Right hindlimb (tissue), 1 donor: ENCODE measurements at regions not wholly inside any gene's neighbourhood (a gene's known extent, or its start where the extent isn't known, plus 50 kb on each side); places are given as distances from the start of the nearest gene placed in this dataset.
"Not testable (repeated sequence)": the region's sequence is repeated elsewhere in the genome, so short reads cannot be mapped to it uniquely, and the experiment has no call there.

Experiments used
- DNase-seq: peaks from one replicate; pipeline ENCODE4 v3.0.0-alpha.2; 2018

DNA sequence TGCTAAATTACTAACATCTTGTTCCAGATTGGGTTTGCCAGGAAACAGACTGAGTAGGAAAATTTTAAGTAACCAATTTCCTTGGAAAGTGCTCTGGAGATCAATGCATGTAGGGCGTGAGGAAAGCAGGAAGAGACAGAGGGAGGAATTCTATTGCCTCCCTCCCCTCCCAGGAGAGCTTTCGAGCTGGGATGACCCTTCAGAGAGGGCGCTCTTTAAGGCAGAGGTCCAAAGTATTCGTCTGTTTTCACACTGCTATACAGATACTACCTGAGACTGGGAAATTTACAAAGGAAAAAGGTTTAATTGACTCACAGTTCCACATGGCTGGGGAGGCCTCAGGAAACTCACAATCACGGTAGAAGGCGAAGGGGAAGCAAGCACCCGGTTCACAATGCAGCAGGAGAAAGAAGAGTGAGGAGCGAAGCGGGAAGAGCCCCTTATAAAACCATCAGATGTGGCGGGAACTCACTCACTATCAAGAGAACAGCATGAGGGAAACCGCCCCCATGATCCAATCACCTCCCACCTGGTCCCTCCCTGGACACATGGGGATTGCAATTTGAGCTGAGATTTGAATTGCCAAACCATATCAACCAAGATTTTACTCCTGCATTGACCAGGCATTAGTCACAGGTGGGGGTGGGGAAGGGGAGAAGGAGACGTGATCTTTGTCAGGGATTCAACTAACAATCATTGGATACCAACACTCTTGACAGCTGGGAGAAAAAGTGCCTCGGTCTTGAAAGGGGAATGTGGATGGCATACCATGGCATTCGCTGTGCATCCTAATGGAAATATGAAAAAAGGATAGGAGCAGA, 63.8 kb downstream of the SLITRK2 start:
- no peak for DNase-seq

DNA sequence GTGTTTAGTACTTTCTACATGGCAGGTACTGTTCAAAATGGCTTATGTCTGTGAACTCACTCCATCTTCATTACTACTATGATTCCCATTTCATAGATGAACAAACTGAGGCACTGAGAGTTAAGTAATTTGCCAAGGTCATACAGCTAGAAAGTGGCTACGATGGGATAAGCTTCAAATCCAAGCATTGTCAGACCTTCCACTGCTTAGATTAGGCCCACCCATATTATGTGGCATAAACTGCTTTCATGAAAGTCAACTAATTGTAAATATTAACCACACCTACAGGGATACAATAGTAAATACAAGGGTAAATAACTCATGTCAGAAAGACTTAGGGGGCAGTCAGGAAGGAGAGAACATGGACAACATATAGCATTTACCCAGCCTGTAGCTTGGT, 68.8 kb downstream of the SLITRK2 start:
- no peak for DNase-seq

DNA sequence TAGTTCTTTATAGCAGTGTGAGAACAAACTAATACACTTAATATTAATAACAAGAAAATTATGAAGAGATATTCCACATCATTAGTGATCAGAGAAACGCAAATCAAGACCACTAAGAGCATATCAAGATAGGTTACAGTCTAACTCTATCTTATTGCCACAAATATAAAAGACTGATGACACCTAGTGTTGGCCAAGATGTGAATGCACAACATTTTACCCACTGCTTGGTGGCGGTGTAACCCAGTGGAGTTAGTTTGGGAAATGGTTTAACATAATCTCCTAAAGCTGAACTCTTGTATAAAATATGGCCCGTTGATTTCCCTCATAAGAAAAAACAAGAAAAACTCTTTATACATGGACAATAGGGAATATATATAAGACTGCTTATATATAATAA, 92.4 kb downstream of the SLITRK2 start:
- DNase-seq, result no peak

DNA sequence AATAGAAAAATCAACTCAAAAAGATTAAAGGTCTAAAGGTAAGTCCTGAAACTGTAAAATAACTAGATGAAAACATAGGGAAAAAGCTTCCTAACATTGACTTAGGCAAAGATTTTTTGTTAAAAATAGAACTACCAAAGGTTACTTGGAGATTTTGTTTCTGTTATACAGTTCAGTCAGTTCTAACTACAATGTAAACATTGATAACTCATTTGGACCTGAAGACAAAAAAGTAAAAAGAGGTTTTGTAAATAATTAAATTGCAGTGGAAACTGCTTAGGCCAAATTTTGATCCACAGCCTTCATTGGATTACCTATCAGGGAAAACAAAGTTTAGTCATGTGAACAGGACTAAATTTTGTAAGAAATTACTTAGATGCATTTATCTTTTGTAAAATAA, 101.8 kb downstream of the SLITRK2 start:
- DNase-seq, result no peak

DNA sequence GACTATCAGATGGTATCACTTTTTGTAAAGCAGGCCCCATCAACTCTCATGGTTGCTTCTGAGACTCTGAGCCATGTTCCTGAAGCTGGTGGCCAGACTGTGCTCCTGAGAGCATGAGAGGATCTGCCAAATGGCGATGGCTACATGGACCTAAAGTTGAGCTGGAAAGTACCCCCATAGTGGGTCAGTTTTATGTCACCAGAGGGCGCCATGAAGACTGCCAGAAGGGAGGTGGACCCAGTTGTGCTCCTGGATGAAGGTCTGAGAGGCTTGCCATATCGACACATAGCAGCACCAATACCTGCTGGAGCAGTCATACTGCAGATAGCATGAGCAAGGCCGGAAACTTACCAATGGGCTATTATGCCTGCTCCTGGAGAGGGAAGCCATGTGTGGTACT, 105.7 kb downstream of the SLITRK2 start:
- DNase-seq, result no peak

DNA sequence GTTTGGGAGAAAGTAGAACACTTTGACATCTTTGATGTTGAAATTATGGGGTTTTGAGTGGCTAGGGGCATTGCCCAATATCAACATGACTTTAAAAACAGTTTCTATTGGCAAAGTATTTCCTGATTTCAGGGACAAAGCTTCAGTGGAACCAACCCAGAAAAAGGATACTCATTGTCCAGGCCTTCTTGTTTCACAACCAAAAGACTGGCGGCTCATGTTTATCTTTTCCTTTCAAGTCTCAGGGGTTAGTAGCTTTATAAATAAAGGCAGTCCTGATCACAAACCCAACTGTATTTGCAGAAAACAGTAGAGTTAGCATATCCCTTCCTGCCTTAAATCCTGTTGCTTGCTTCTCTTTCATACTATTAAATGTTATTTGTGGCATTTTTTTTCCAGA, 119.1 kb downstream of the SLITRK2 start:
- no peak for DNase-seq

DNA sequence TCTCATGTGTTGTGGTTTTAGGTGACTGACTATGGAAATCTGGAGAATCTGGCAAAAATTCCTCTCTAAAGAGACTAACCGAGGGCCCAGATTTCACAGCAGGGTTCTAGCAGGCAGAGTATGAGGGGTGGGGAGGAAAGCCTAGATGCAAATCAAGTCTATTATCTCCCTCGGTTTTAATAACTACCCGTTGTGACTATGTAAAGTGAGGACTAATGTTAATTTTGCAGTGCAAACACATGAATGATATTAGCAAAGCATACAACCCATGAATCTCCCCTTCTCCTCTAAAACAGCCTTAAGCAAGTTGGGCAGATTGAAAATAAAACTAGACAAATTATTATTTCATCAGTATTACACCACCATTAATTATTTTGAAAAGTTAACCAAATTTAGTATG, 131.4 kb downstream of the SLITRK2 start:
- DNase-seq, result no peak

DNA sequence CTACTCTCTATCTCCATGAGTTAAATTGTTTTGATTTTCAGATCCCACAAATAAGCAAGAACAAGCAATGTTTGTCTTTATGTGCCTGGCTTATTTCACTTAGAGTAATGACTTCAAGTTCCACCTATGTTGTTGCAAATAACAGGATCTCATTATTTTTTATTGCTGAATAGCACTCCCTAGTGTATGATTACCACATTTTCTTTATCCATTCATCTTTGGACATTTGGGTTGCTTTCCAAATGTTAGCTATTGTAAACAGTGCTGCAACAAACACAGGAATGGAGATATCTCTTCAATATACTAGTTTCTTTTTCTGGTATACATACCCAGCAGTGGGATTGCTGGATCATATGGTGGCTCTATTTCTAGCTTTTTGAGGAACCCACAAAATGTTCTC, 136.0 kb downstream of the SLITRK2 start:
- no peak for DNase-seq

DNA sequence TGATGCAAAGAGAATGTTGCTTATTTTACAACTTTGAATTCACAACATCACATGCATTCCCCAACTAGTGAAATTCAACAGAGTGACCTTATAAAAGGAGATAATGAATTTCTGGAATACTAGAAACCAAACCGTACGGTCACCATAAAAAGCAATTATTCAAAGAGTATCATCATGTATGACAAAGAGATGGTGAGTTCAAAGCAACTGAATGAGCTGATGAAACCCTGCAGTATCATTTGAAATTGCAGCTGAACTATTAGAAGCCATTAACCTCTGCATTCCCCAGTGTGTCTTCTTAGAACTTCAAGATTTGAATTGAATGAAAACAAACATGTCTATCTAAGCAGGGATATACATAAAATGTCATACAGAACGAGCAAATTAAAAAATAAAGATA, 172.4 kb downstream of the SLITRK2 start:
- DNase-seq, result no peak

DNA sequence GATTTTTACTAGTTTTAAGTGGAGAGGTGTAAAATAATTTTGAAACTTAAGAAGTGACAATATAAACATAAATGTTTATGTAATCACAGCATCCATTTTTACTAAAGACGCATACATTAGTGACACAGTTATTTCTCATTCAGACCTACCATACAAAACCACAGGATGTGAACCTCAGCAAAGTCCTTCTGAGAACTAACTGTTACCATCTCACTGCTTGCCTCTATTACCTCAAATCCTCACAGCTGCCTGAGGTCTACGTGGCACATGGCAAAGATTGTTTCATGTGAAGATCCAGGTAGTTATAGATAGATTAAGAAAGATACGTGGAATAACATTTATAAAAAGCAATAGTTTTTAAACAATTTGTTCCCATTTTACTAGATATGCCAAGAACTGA, 189.0 kb downstream of the SLITRK2 start:
- no peak for DNase-seq

DNA sequence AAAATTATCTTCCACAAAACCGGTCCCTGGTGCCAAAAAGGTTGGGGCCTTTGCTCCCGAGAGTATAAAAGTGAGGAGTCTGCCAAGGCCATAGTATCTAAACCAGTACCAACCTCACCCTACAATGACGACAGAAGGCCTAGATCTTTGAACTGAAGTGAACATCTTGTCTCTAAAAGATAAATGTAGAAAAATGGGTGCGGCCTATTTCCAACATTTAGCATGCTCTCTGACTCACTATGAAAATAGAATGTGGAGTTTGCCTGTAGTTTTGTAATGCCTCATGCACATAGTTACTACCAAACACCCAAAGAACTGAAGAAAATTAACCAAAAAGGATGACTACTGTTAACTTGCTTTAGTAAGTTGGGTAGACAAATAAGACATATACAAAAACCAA, 218.4 kb downstream of the SLITRK2 start:
- DNase-seq, result no peak

DNA sequence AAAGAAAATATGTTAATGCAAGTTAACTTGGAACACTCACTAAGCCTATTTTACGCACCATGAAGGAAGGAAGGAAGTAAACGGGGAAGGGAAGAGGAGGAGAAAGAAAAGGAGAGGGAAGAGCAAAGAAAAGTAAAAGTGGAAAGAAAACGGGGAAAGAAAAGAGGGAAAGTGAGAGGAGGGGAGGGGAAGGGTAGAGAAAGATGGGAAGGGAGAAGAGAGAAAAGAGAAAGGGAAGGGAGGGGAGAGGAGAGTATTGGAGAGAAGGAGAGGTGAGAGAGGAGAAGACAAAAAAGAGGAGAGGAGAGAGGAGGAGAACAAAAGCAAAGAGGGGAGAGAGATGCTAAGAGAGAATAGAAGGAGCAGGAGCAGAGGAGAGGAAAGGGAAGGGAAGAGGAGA, 224.1 kb downstream of the SLITRK2 start:
- no peak for DNase-seq

DNA sequence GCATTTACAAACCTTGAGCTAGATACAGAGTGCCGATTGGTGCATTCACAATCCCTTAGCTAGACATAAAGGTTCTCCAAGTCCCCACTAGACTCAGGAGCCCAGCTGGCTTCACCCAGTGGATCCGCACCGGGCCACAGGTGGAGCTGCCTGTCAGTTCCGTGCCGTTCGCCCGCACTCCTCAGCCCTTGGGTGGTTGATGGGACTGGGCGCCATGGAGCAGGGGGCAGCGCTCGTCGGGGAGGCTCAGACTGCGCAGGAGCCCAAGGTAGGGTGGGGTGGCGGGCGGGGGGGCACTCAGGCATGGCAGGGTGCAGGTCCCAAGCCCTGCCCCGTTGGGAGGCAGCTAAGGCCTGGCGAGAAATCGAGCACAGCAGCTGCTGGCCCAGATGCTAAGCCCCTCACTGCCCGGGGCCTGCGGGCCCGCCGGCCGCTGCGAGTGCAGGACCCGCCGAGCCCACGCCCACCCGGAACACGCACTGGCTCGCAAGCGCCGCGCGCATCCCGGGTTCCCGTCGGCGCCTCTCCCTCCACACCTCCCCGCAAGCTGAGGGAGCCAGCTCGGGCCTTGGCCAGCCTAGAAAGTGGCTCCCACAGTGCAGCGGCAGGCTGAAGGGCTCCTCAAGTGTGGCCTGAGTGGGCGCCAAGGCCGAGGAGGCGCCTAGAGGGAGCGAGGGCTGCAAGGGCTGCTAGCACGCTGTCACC, 228.5 kb downstream of the SLITRK2 start:
- DNase-seq, result not testable (repeated sequence)

DNA sequence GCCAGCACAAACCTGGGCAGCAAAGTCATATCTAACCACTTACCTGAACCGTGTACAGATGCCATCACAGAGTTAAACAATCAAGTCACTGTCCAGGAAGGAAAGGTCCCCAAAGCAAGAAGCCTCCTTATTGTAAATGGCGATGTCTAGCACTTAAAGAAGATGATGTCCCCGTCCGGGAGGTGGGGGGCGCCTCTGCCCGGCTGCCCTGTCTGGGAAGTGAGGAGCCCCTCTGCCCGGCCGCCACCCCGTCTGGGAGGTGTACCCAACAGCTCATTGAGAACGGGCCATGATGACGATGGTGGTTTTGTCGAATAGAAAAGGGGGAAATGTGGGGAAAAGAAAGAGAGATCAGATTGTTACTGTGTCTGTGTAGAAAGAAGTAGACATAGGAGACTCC, 231.9 kb downstream of the SLITRK2 start:
- not testable (repeated sequence) for DNase-seq

DNA sequence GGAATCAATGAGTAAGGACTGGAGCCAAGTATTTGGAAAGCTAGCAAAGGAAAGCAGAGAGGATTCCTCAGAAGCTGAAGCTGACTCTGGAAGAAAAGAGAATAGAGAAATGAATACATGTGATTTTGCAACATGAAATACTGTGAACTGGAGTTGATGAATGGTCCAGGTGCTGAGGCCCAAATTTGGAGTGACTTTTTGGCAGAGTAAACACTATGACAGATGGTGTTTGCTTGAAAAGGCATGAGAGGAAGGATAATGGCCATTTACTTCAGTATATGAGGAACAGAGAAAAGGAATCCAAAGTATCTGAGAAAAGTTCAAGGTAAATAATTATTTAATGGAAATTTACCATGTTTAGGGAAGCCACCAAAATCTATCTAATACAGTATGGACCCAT, 236.7 kb downstream of the SLITRK2 start:
- no peak for DNase-seq

DNA sequence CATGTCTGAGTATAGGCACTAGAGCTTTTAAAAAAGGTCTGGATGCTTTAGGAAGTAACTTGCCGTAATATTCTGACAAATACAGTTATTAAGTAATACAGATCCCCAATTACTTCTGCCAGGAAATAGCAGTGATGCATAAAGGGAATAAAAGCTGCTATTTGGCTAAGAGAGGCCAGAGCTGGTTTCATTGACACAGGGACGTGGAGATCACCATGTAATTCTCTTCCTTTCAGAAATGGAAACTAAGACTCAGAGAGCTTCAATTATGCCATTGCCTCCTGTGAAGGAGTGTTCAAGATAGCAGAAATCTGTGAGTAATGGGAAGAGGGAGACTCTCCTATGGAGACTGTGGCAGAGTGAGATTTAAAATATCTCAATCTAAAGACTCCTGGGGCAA, 238.1 kb downstream of the SLITRK2 start:
- no peak for DNase-seq

DNA sequence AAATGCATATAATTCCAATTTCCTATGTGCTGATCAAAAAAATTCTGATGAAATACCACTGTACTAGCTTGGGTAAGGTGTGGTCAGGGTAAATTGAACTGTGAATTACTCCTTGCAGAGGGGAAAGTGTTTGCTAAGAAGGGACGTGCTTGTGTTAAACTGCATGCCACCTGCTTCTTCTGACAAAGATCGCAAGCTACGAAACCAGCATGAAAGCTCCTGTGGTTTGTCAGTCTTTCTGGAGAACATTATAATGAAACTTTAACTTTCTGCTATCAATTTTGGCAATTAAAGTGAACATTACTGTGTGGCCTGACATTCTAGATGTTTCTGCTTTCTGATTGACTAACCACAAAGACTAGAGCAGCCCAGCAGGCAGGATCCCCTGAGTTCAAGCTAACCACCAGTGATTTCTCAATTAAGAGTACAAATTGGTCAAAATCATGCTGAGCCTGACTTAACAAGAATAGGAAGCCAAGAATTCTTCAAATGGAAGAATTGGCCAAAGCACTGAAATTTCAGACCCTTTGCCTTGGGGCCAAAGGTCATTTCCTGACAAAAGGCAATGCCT, 239.0 kb downstream of the SLITRK2 start:
- DNase-seq, result no peak

DNA sequence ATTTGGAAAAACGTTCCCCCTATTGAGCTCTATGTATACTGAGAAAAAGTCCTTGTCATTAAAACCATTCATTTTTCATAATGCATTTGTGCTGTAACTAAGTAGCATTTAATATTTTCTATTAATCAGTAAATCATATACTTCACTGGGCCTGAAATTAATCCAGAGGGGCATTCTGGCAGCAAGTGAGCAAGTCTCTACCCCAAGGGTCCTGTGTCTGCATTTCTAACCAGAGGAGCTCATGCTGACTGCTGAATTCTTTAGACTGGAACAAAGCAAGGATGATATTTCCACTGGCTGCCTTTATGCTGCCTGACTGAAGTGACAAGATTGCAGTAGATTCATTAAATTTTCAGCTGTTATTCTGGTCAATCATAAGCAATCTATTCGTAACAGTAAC, 246.5 kb downstream of the SLITRK2 start:
- no peak for DNase-seq

DNA sequence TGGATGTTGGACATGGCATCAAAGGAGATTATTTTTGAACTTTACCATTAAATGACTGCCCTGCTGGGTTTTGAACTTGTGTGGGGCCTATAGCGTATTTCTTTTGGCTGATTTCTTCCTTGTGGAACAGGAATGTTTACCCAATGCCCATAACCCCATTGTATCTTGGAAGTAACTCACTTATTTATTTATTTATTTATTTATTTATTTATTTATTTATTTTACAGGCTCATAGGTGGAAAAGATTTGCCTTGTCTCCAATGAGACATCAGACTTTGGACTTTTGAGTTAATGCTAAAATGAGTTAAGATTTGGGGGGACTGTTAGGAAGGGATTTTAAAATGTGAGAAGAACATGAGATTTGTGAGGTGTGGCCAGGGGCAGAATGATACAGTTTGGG, 273.1 kb downstream of the SLITRK2 start:
- no peak for DNase-seq

DNA sequence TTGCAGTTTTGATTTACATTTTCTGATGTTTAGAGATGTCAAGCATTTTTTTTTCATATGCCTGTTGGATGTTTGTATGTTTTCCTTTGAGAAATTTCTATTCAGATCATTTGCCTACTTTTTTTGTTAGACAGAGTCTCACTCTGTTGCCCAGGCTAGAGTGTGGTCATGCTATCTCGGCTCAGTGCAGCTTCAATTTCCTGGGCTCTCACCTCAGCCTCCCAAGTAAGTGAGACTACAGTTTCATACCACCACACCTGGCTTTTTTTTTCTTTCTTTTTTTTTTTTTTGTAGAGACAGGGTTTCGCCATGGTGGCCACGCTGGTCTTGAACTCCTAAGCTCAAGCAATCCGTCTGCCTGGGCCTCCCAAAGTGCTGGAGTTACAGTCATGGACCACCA, 291.7 kb downstream of the SLITRK2 start:
- no peak for DNase-seq

DNA sequence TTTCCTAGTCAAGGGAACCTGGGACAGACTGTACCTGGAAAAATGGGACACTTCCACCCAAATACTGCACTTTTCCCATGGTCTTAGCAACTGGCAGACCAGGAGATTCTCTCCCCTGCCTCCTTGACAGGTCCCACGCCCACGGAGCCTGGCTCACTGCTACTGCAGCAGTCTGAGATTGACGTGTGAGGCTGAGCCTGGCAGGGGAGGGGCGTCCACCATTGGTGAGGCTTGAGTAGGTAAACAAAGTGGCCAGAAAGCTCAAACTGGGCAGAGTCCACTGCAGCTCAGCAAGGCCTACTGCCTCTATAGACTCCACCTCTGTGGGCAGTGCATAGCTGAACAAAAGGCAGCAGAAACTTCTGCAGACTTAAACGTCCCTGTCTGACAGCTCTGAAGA, 301.4 kb downstream of the SLITRK2 start:
- DNase-seq, result not testable (repeated sequence)

DNA sequence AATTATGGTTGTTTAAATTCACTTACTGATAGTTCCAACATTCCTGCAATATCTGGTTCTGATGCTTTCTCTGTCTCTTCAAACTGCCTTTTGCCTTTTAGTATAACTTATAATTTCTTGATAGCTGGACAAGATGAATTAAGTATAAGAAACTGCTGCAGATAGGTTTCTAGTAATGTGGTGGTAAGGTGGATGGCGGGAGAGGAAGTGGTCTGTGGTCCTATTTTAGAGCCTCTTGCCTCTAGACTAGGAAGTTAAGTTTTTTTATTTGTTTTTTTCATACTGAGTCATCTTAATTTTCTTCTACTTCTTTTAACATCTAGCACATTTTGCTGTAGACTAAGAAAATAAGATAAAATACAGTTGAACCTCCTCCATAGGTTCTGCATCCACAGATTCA, 310.0 kb downstream of the SLITRK2 start:
- DNase-seq, result no peak

DNA sequence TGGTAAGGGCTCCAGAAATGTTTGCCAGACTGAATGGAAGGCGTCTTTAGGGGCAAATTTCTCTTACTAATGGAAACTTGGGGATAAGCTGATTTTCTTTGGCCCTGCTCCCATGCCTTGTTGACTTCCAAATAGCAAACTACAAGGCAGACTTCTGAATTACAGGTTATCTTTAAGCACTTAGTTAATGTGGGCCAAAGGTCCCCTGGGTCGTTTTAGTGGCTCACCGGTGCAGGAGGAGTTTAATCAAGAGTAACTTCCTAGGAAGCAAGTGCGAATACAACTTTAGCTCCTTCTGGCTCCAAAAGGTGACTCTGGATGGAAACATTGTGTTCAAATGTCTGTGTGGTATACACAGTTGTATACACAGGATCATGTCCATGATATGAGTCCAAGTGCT, 323.6 kb downstream of the SLITRK2 start:
- no peak for DNase-seq

DNA sequence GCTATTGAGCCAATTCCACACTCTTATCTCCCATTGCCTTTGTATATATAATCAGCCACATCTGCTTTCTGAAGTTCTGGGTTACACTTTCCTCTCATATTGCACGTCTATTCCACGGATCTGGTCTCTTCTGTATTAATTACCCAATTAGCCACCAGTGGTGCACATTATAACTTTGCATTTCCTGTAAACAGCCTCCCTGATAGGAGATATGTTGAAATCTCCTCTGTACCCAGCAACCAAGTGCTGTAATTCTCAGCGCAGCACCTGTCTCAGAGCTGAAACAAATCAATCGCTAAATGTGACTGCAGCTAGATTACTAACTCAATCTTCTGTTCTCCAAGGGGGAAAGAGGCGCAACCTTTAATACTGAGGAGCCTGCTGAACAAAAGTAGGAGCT, 326.4 kb downstream of the SLITRK2 start:
- no peak for DNase-seq
